K562 (cell line): ENCODE measurements at regions not wholly inside any gene's neighbourhood (a gene's known extent, or its start where the extent isn't known, plus 50 kb on each side); places are given as distances from the start of the nearest gene placed in this dataset.

Experiments used
- ATAC-seq: fragments of 200-7000 bp; cut with Tn5 transposase; 3 replicates; pipeline ENCODE4 v1.9.1; 2020; ENCODE audit warnings: moderate library complexity
- BruUV-seq: library from RNA; stranded (reverse); fragments of 400-500 nt; replicated peaks from 2 replicates; lab custom pipeline; 2021; lab: Mats Ljungman, UMichigan
- CTCF ChIA-PET: fragments of 300-600 bp; formaldehyde crosslinking; extraction: SDS; loops from one replicate; lab custom pipeline; 2021; ENCODE audit warnings: low intra/inter-chr PET ratio; lab: Yijun Ruan, JAX
- POLR2A ChIA-PET: fragments of 300-600, 350-650 bp; sonication (Branson Sonifier 250); formaldehyde crosslinking; extraction: SDS; loops from one replicate; lab custom pipeline; 2021; ENCODE audit warnings: antibody characterized with exemption, inconsistent platforms; lab: Yijun Ruan, JAX
- DNase-seq, 4 experiments: peaks; one replicate each; pipeline versions ENCODE4 v3.0.0 to v3.0.0-alpha.2; 2011 to 2018; ENCODE audit warnings: low spot score in 3 of 4, mixed read lengths in 3 of 4; ENCODE audit errors: extremely low read depth in 1 of 4
- FAIRE-seq: peaks from 2 replicates; lab custom pipeline; 2011; peaks lifted over from hg19 to GRCh38; lab: Jason Lieb, UNC
- H2AFZ ChIP-seq: 2 replicates; pipeline ENCODE4 v1.6.0; 2011; ENCODE audit warnings: low read depth, low read length, control low read depth, inconsistent platforms
- H3K27ac ChIP-seq: fragments of 200-600 bp; 3 replicates; pipeline ENCODE4 v1.8.0; 2011; ENCODE audit warnings: low read depth, mild to moderate bottlenecking, control low read depth, inconsistent platforms, low read length, moderate library complexity, mixed read lengths; ENCODE audit errors: extremely low read depth
- H3K27me3 ChIP-seq, 2 experiments: fragments of 300-600 bp in 1 of 2; 2 replicates in 1 of 2; 3 replicates in 1 of 2; pipeline versions ENCODE4 v1.6.0 to v1.8.0; 2011; ENCODE audit warnings: inconsistent platforms in 2 of 2, low read length in 2 of 2, mild to moderate bottlenecking in 1 of 2, mixed read lengths in 1 of 2, moderate library complexity in 1 of 2; ENCODE audit not compliant: control insufficient read depth in 2 of 2, insufficient read depth in 2 of 2
- H3K36me3 ChIP-seq: fragments of 300-600 bp; 3 replicates; pipeline ENCODE4 v1.8.0; 2011; ENCODE audit warnings: mild to moderate bottlenecking, low read length, inconsistent platforms; ENCODE audit not compliant: control insufficient read depth, insufficient read depth
- H3K4me1 ChIP-seq, 2 experiments: fragments of 200-600 bp in 1 of 2; replicated peaks in 1 of 2; 2 replicates in 1 of 2; 3 replicates in 1 of 2; pipeline versions ENCODE4 v1.5.1 to v1.8.0; 2011; ENCODE audit warnings: inconsistent platforms in 2 of 2, low read length in 2 of 2, mild to moderate bottlenecking in 1 of 2, mixed read lengths in 1 of 2, moderate library complexity in 1 of 2; ENCODE audit not compliant: control insufficient read depth in 2 of 2, insufficient read depth in 2 of 2
- H3K4me2 ChIP-seq: 2 replicates; pipeline ENCODE4 v1.6.1; 2011; ENCODE audit warnings: low read length, control low read depth, inconsistent platforms, mixed read lengths; ENCODE audit not compliant: insufficient read depth
- H3K4me3 ChIP-seq: fragments of 200-600 bp; sonication (generic), shearing (Covaris generic); 2 replicates; pipeline ENCODE4 v1.5.1; 2016; ENCODE audit warnings: control low read depth, inconsistent platforms
- H3K79me2 ChIP-seq: fragments of 200-600 bp; 3 replicates; pipeline ENCODE4 v1.8.0; 2011; ENCODE audit warnings: low read length, inconsistent platforms; ENCODE audit not compliant: control insufficient read depth, insufficient read depth
- H3K9ac ChIP-seq, 2 experiments: 2 replicates each; pipeline versions ENCODE4 v1.6.0 to v1.6.1; 2011; ENCODE audit warnings: low read depth in 2 of 2, low read length in 2 of 2, control low read depth in 1 of 2, inconsistent platforms in 1 of 2, mild to moderate bottlenecking in 1 of 2, mixed read lengths in 1 of 2; ENCODE audit not compliant: insufficient read depth in 1 of 2
- H3K9me1 ChIP-seq: one replicate; pipeline ENCODE4 v1.6.0; 2011; ENCODE audit warnings: inconsistent platforms, mild to moderate bottlenecking, low read length, moderate library complexity; ENCODE audit not compliant: control insufficient read depth, insufficient read depth
- H3K9me3 ChIP-seq: replicated peaks from 2 replicates; pipeline ENCODE4 v1.5.1; 2011; ENCODE audit warnings: low read depth, low read length, inconsistent platforms; ENCODE audit not compliant: control insufficient read depth, insufficient read depth
- H4K20me1 ChIP-seq: replicated peaks from 2 replicates; pipeline ENCODE4 v1.6.1; 2011; ENCODE audit warnings: low read length, inconsistent platforms, mixed read lengths; ENCODE audit not compliant: control insufficient read depth, insufficient read depth
- BRD4 ChIP-seq: fragments of 200-600 bp; sonication (generic); IDR thresholded peaks from 2 replicates; pipeline ENCODE4 v1.6.1; 2017; ENCODE audit warnings: inconsistent platforms
- CHCHD3 ChIP-seq: fragments of 250-450 bp; sonication (Bioruptor Pico); IDR thresholded peaks from 2 replicates; pipeline ENCODE4 v2.1.2; 2022; ENCODE audit warnings: mild to moderate bottlenecking
- CREB3L1 ChIP-seq: fragments of 450-650 bp; IDR thresholded peaks from 2 replicates; pipeline ENCODE4 v1.6.1; 2014; ENCODE audit warnings: low read depth, mild to moderate bottlenecking, moderate library complexity, borderline replicate concordance
- GABPB1 ChIP-seq: sonication (generic); formaldehyde crosslinking; IDR thresholded peaks from 2 replicates; pipeline ENCODE4 v1.8.0; 2022; ENCODE audit warnings: mild to moderate bottlenecking, missing genetic modification reagents
- HCFC1 ChIP-seq: IDR thresholded peaks from 2 replicates; pipeline ENCODE4 v1.6.1; 2012; ENCODE audit warnings: low read depth, low read length, improper control_type of control experiment
- NR2F6 ChIP-seq: fragments of 450-650 bp; formaldehyde crosslinking; IDR thresholded peaks from 2 replicates; pipeline ENCODE4 v1.4.0; 2020; ENCODE audit warnings: mild to moderate bottlenecking
- OTX1 ChIP-seq: fragments of 450-650 bp; formaldehyde crosslinking; IDR thresholded peaks from 2 replicates; pipeline ENCODE4 v1.4.0; 2022; ENCODE audit warnings: mild to moderate bottlenecking
- POU5F1 ChIP-seq: fragments of 150-350 bp; IDR thresholded peaks from 2 replicates; pipeline ENCODE4 v1.6.1; 2014; ENCODE audit warnings: borderline replicate concordance, low read length, low read depth, mild to moderate bottlenecking; ENCODE audit not compliant: partially characterized antibody
- TAF7 ChIP-seq: fragments of 450-650 bp; IDR thresholded peaks from 2 replicates; pipeline ENCODE4 v1.6.1; 2016; ENCODE audit warnings: missing genetic modification characterization, missing compliant biosample characterization
- USF2 ChIP-seq: sonication (generic); formaldehyde crosslinking; IDR thresholded peaks from 2 replicates; pipeline ENCODE4 v1.5.0; 2020; ENCODE audit warnings: missing genetic modification reagents
- ZFP36 ChIP-seq: fragments of 150-350 bp; IDR thresholded peaks from 2 replicates; pipeline ENCODE4 v1.6.1; 2018; ENCODE audit warnings: low read length, low read depth; ENCODE audit not compliant: partially characterized antibody
- ZNF23 ChIP-seq: fragments of 250-450 bp; sonication (Bioruptor Pico); IDR thresholded peaks from 2 replicates; pipeline ENCODE4 v1.4.0; 2020; ENCODE audit warnings: mild to moderate bottlenecking
- ZNF583 ChIP-seq: fragments of 250-450 bp; sonication (Bioruptor Pico); IDR thresholded peaks from 2 replicates; pipeline ENCODE4 v1.4.0; 2020
- WGBS: fragments of 100-300 bp; shearing (Covaris generic); methylation state at CpG from one replicate; pipeline ENCODE4 v1.1.6; 2016; ENCODE audit warnings: low coverage, mixed read lengths; ENCODE audit not compliant: insufficient coverage; ENCODE audit errors: missing lambda C conversion rate; 5-methylcytosine and 5-hydroxymethylcytosine counted together
- in situ Hi-C: fragments of 300-500 bp; cut with MboI; formaldehyde crosslinking; loops from 4 replicates; pipeline ENCODE4 v1.15.0; 2018; ENCODE audit warnings: inconsistent platforms, mixed read lengths
- intact Hi-C: fragments of 100-400 bp; cut with micrococcal nuclease; formaldehyde crosslinking; loops from 2 replicates; pipeline ENCODE4 v1.14.2; 2022
- TF ChIP-seq, protein P1 (sequence below): fragments of 250-450 bp; sonication (Bioruptor Pico); IDR thresholded peaks from 2 replicates; pipeline ENCODE4 v1.8.0; 2022; ENCODE audit warnings: moderate library complexity, mild to moderate bottlenecking, inconsistent platforms

DNA sequence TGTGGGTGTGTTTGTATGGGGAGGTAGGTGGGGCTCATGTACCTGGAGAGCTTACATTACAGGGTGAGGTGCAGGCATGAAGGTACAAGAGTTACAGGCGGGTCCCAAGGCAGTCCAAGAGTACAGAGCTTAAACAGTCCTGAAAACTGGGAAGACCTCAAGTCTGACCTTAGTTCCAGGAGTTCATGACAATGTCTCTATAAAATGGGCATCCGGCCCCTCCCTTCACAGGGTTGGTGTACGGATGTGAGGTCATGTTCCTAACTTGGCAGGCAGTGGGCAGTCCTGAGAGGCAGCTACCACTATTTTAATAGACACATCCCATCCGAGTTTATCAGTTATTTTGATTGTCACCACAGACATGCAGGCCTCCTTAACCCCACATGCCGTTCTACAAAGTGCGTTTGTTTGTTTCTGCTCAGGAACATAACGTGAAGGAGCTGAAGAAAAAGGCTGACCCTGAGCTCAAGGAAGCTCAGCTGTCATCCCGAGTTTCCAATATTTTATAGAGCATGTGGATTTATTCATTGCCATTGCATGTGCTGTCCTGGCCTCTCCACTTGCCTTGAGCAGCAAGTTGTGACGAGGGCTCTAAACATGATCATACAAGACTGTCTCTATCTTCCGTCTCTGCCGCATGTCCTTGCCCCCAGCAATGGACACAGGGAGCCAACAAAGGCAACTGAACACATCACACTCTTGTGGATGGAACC, 647.5 kb upstream of the IGFBP3 start:
- Histone ChIP-seq H4K20me1 (no peaks in the 10 kb centered on the region), H3K9ac (no peak overlapping the region), H3K4me1 (no peaks in the 10 kb centered on the region), H2AFZ (no peak overlapping the region), H3K27me3 (no peaks in the 10 kb centered on the region), H3K36me3 (no peaks in the 10 kb centered on the region), H3K9me3 (0 out of 2 replicates have a peak, but pooled peaks cover under 1% of the 10 kb centered on the region), H3K79me2 (no peaks in the 10 kb centered on the region), H3K9me1 (no peaks in the 10 kb centered on the region), H3K4me3 (no peak overlapping the region), H3K27ac (no peak overlapping the region), H3K4me2 (no peak overlapping the region)
- no TSS peak for BruUV-seq
- ATAC-seq (no peak), FAIRE-seq (no peak), DNase-seq (no peak)
- CTCF ChIA-PET, result no interaction called here
- TF ChIP-seq ZNF23 (no peak), NR2F6 (CRISPR knock-in tag) (no peak), OTX1 (CRISPR knock-in tag) (no peak), CHCHD3 (CRISPR knock-in tag) (no peak), ZNF583 (no peak), ZFP36 (no peak), POU5F1 (no peak), BRD4 (no peak), USF2 (no peak), HCFC1 (no peak), CREB3L1 (no peak), GABPB1 (no peak), TAF7 (no peak)
- TF ChIP-seq, protein P1, sequence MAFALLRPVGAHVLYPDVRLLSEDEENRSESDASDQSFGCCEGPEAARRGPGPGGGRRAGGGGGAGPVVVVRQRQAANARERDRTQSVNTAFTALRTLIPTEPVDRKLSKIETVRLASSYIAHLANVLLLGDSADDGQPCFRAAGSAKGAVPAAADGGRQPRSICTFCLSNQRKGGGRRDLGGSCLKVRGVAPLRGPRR (CRISPR knock-in tag), result no peak
- intact Hi-C loops (no loop called here), in situ Hi-C loops (no loop called here)
- WGBS, result 5% methylated on average over 11 of the region's 11 CpGs
- POLR2A ChIA-PET, result no interaction called here
